ENCODE measurements at regions not wholly inside any gene's neighbourhood (a gene's known extent, or its start where the extent isn't known, plus 50 kb on each side); places are given as distances from the start of the nearest gene placed in this dataset.
"Not testable (repeated sequence)": the region's sequence is repeated elsewhere in the genome, so short reads cannot be mapped to it uniquely, and the experiment has no call there.

DNA sequence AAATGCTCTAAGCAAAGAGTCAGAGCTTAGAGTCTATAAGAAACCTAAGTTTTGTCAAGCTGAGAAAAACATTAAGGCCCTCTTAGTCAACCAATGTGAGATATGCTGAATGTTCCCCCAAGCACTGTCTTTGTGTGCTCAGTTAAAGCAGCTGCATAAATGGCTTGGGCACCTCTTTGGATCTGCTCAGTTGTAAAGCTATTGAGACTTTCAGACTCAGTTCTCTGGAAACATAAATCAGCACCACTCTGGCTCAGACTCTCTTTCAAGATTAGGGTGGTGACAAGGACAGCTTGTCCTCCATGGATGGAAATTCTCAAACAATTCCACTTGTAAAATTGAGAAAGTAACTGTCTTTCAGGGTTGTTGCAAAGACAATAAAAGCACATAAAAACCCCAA lies 807.9 kb downstream of the PRELID2 start:
- no peak for DNase-seq (ENCODE audit: extremely low read depth in 1 of 2, low read depth in 1 of 2)

DNA sequence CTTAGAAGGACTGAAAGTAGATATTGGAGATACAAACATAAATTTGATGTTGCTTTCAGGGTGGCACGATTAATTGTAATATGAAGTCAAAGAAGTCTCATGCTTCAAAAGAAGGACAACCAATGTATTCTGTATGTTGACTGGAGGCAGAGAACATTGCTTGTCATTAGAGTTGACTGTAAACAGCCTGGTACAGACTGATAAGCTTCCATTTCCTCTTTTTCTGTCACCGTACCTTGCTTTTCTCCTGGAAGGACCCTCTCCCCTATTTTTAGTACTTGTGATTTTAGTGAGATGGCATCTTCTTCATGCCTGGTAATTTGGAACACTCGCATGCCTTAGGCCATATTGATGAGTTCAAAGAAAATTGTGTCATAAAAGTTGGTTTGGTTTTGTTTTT lies 809.4 kb downstream of the PRELID2 start:
- no peak for DNase-seq (ENCODE audit: extremely low read depth in 1 of 2, low read depth in 1 of 2)

DNA sequence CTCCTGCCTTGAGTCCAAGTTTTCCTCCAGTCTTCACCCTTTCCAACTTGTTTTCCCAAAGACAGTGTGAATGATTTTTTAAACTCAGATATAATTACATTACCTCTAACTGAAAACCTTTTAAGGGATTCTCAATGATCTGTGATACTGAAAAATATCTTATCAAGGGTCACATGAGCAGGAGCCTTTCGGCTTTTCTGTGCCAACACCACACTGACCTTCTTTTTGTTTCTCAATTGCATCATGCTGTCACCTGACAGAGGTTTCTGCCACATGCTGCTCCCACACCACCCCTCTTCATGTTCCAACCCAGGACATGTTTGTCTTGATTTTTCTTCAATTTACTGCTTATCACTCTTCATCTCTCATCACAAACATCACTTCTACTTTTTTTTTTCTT lies 820.0 kb downstream of the PRELID2 start:
- no peak for DNase-seq (ENCODE audit: extremely low read depth in 1 of 2, low read depth in 1 of 2)

DNA sequence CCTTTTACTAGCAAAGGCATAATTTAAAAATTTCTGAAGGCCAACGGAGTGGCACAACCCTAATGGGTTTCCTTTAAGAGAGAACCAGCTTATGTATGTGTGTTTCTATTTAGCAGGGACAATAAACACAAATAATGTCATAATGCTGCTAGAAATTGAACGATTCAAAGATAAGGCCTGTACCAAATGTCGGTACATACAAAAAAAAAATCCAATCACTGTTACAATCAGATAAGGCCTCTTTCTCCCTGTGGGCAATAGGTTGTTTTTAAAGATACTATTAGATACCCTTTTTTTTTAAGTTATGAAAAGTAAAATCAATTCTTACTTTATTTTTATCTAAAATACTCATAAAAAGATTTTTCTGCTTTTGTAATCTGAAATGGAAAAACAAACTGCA lies 821.0 kb downstream of the PRELID2 start:
- no peak for DNase-seq (ENCODE audit: extremely low read depth in 1 of 2, low read depth in 1 of 2)

DNA sequence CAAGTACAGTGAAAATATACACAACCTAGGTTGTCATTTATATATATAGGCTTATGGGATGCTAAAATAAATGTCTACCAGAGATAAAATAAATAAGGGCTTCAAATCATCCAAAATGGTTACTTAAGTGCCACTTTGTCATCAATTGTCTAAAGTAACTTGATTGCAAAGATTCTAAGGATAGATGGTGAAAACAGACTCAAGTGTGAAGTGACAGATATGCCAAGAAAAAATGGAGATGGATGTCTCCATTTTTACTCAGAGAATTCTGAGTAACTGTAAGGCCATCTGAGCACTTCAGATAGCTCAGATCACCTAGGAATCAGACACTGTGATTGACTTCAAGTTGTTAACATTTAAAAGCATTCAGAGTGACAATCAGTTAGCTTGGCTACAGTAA lies 824.3 kb downstream of the PRELID2 start:
- no peak for DNase-seq (ENCODE audit: extremely low read depth in 1 of 2, low read depth in 1 of 2)

DNA sequence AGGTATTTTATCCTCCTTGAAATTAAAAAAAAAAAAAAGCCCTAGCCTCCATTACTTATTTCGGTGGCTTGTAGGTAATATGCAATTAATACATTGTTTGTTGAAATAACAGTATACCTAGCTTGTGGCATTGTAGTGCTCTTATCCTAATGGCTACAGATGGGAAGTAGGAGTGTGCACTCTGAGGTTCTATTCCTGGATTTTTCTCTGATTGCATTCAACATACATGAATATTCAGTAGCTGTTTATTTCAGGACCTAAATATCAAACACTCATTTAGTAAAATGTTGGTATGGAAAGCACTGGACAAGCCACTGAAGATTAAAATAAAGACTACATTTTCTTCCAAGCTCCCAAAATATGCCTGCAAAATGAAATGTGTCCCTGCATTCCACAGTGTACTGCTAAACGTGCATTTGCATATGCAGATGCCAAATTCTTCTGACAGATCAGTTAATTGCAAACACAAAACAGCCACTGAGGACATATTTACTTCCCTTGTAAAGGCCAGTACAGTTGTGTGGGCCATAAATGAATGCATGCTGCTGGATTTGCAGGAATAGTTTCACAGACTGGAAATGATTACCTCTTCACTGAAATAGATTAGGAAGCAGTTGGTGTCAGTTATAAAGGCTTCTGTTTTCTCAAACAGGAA lies 826.1 kb downstream of the PRELID2 start:
- no peak for DNase-seq (ENCODE audit: extremely low read depth in 1 of 2, low read depth in 1 of 2)

DNA sequence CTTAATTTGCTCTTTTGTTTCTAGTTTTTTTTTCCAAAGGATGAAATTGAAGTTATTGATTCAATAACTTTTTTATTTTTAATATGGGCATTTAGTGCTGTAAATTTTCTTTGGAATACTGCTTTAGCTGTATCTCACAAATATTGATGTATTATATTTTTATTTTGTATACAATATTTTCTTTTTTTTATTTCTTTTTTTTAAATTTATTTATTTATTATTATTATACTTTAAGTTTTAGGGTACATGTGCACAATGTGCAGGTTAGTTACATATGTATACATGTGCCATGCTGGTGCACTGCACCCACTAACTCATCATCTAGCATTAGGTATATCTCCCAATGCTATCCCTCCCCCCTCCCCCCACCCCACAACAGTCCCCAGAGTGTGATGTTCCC lies 823.7 kb downstream of the KCTD16 start:
- not testable (repeated sequence) for DNase-seq (ENCODE audit: extremely low read depth in 1 of 2, low read depth in 1 of 2)

DNA sequence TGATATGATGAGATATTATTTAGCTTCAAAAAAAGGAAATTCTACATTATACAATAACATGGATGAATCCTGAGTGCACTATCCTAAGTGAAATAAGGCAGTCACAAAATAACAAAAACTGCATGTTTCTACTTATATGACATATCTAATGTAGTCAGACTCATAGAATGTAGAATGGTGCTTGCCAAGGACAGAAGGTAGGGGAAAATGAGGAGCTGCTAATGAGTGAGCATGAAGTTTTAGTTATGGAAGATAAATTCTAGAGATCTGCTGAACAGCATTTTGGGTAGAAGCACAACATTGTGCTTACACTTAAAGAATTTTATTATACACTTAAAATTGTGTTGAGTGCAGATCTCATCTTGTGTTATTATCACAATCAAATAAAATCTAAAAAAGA lies 812.4 kb downstream of the KCTD16 start:
- no peak for DNase-seq (ENCODE audit: extremely low read depth in 1 of 2, low read depth in 1 of 2)

DNA sequence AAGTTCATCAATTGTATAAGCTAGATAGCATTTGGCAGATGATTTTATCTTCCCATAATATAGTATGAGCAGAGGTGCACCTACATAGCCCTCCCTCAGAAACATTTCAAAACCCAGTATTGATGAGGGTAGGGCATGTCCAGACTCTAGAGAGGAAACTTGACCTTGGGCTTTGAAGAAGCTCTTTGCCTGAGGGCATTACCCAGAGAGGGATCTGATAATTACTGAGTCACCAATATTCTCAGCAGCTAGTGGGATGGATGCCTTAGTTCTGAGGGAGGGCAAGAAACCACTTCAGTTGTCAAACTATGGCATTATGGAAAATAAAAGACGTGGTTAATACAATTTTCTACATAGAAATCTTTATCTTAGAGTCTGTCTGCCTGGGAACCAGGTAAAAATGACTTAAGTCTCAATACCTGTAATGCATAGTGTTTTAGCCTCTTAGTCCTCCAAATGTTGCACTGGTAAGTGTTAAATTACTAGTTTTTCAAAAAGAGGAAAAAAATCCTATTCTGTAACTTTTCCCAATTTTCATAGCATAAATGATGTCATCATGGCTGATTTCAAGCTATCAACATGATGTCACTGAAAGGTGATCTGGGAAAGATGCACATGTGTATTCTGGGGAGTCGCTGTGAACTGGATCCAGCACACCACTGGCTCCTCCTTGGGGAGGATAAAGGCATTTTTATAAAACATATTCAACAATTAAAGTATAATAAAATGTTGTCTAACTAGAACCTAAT lies 809.0 kb downstream of the KCTD16 start:
- DNase-seq (ENCODE audit: extremely low read depth in 1 of 2, low read depth in 1 of 2), result no peak

DNA sequence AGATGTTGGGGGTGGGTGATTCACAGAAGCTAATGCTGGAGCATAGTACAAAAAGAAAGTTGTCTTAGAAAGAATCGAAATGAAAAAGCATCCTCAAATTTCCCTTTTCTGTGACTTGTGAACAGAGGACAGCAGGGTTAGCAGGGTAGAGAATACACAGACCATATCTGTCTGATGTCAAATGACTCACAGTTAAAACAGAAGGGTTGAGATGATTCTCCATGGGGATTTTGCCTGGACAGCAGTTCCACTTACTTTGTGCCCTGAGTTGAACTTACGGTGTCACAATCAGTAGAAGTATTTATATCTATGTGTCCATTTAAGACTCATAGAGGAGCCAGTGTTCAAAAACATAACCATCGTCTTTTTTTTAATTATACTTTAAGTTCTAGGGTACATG lies 801.6 kb downstream of the KCTD16 start:
- no peak for DNase-seq (ENCODE audit: extremely low read depth in 1 of 2, low read depth in 1 of 2)

DNA sequence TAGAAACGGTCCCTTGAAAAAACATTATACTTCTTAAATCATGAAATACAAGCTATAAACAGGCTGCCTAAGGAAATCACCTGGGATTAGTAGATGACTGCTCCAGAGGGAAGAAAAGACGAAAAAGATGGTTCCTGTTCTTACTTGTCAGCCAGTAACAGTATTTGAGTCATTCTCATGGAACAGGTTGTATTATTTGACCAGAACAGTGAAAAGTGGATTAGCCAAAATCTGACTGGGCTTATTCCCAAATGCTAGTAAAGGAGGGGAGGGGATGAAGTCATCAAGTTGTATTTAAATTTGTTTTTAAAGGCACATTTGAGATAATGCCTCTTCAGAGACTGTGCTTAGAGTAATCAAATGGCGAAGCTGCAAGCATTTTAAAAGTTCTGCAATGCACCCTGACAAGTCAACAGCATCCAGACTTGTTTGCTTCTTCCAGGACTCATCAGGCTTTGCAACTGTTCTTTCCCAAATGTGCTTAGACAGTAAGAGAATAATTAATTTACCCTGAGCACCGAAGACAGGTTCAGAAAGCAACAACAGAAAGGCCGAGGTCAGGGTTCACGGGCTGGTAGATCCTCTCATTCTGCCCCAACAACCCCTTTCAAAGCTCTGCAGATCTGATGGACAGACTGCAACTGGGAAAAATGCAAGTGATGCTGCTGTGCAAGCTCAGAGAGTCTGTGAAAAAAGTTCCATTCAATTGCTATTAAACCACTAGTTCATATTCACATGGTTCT lies 800.6 kb downstream of the KCTD16 start:
- no peak for DNase-seq (ENCODE audit: extremely low read depth in 1 of 2, low read depth in 1 of 2)

DNA sequence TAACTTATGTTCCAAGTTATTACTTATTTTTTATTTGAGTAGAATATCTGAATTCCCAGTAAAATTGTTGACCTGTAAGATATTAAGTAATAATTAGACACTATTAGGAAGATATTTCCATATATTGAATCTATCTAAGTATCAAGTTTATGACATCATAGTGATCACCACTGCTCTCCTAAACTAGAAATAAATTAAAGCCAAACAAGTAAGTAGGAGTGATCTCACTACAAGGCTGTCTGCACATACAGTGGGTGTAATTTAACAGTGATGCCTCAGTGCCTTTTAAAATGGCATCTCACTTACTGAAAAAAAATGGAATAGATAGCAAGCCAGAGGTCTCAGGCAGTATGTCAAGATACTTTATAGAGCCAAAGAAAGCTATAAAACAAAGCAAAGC lies 789.6 kb downstream of the KCTD16 start:
- DNase-seq (ENCODE audit: extremely low read depth in 1 of 2, low read depth in 1 of 2), result no peak

DNA sequence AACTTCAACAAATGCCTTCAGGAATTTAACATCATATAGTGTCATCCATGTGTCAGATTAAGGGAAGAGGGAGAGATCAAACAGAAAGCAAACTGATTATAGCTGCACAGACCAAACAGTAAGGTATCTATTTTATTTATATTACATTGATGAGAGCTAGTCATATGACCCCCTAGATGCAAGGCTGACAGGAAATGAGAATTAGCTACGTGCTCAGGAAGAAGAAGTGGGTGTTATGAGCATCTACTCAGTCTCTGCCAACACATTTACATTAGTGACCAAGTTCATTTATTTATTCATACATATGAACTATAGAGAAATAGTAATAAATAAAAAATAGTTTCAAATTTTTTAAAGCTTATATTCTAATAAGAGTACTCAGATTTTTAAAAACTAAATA lies 787.3 kb downstream of the KCTD16 start:
- DNase-seq (ENCODE audit: extremely low read depth in 1 of 2, low read depth in 1 of 2), result no peak

DNA sequence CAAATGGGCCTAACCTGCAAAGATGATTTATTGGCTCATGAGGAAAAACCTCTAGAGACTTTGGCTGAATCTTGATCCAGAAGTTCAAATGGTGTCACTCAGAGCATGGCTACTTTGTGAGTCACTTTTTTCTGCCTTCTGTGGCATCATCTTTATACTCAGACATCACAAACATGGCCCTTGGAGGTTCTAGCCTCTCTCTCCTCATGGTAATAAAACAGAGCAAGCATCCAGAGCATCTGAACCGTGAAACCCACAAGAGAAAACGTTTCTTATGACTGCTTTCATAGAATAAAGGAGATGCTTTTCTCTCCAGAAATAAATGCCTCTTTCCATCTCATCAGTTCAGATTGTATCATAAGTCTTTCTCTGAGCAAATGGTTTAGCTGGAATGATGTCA lies 780.3 kb downstream of the KCTD16 start:
- no peak for DNase-seq (ENCODE audit: extremely low read depth in 1 of 2, low read depth in 1 of 2)

DNA sequence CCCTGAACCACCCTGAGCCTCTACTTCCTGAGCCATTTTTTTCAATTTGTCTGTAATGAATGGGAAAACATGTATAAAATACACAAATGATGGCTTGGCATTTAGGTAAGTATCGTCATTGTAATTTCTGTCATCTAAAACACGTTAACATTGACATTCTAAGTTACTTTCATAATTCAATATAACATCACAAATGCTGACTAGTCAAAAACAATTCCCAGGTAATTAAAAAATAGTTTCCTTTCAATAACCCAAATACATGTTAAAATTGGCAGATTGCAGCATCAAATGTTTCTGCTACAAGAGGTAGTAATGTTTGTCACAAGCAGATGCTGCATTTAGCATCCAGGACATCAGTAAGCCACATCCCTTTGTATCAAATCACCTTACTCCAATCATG lies 776.4 kb downstream of the KCTD16 start:
- no peak for DNase-seq (ENCODE audit: extremely low read depth in 1 of 2, low read depth in 1 of 2)

DNA sequence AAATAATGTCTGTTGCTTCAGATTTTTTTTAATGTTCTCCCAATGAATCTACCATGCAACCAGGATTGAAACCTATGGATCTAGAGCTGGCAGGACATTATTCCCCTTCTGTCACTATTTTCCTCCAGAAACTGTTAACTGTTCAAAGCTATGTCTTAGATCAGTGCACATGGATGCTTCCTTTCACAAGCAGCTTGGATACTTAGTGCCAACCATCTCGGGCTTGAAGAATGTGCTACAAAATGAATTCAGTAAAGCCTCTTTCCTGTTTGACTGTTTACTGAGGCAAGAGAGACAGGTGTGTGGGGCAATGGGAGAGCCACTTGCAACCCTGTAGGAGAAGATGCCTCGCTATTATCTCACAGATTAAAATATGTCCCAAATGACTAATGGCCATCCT lies 774.8 kb downstream of the KCTD16 start:
- no peak for DNase-seq (ENCODE audit: extremely low read depth in 1 of 2, low read depth in 1 of 2)

DNA sequence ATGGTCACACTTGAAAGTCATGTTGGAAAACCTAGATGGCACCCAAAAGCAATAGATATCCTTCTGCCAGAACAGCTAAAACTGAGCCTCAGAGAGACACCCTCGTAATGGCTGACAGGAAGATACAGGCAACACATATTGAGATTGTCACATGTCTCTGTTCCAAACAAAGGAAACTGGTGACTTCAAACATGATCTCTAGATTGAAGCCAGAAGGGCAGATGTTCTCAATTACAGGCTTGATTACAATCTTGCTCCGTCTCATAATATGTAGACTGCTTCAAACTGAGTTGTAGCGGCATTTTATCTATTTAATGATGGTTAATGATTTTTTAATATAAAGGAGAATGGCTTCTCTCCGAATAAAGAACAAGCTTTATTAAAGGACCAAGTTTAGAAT lies 774.3 kb downstream of the KCTD16 start:
- no peak for DNase-seq (ENCODE audit: extremely low read depth in 1 of 2, low read depth in 1 of 2)

DNA sequence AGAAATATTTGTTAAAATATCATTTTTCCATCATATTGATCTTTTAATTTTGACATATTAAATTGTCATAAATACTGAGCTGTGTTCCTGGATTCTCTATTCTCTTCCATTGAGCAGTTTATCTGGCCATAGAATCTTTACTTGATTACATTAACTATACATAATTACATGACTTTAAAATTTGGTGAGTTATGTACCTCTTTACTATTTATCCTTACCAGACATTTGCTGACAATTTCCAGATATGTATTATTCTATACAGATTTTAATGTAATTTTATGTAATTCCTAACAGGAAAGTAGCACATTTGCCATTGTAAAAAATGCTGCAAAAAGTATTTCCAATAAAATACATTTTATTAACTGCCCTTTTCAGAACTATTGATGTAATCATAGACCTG lies 770.3 kb downstream of the KCTD16 start:
- no peak for DNase-seq (ENCODE audit: extremely low read depth in 1 of 2, low read depth in 1 of 2)

DNA sequence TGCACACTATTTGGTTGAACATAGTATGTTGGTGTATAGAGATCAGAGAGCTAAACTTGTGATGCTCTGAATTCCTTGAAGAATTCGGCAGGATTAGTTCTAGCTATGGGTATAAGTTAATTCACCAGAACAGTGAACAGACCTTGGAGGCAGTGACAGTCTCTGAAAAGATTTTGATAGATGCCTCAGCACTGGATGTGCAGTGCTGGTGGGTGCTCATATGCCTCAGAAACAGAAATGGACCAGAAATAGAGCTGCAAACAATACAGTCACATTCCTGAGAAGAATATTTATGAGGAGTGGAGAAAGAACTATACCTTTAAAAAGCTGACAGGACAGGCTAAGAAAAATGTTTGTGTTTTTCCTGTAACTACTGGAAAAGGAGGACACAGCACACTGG lies 747.7 kb downstream of the KCTD16 start:
- DNase-seq (ENCODE audit: extremely low read depth in 1 of 2, low read depth in 1 of 2), result no peak

DNA sequence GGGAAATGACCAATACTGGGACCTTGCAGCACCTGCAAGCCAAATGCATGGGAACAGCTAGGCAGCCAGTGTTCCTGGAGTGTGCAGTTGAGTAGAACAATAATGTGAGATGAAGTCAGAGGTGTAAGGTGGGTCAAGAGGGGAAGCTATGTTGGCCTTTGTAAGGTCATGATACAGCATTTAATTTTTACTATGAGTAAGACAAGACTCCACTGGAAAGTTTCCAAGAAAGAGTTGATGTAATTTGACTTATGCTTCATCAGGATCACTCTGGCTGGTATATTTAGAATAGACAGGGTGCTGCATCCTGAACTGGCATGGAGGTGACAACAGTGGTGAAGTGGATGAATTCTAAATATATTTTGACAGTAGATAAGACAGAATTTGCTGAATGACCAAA lies 744.8 kb downstream of the KCTD16 start:
- no peak for DNase-seq (ENCODE audit: extremely low read depth in 1 of 2, low read depth in 1 of 2)

DNA sequence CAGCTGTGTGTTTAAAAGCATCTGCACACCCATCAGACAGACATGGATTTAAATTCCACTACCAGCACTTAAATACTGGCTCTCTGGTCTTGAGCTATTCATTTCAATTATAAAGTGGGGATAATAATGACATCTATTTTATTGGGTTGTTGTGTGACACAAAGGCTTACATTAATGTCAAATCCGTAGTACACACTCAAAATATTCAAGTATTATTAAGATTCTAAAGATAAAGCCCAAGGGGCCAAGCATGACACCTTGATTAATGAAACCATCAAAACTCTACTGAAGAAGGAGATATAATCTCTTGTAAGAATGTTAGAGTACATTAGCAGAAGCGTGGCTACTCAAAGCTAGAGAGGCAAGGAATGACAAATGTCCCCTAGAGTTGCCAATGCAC lies 743.0 kb downstream of the KCTD16 start:
- DNase-seq (ENCODE audit: extremely low read depth in 1 of 2, low read depth in 1 of 2), result no peak

DNA sequence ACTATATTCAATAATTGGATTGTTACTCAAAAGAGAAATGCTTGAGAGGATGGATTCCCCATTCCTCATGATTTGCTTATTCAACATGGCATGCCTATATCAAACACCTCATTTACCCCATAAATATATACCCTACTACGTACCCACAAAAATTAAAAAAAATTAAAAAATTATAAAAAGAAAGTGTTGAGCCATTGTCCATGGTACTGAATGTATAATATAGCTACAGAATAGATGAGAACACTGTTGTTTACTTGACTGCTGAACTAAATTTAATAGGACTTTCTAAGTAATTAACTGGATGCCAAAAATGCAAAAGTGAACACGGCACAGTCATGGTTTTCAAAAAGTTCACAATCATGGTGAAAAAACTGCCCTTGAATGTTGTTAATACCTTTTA lies 725.8 kb downstream of the KCTD16 start:
- DNase-seq (ENCODE audit: extremely low read depth in 1 of 2, low read depth in 1 of 2), result no peak
